ENCODE measurements at regions not wholly inside any gene's neighbourhood (a gene's known extent, or its start where the extent isn't known, plus 50 kb on each side); places are given as distances from the start of the nearest gene placed in this dataset.

DNA sequence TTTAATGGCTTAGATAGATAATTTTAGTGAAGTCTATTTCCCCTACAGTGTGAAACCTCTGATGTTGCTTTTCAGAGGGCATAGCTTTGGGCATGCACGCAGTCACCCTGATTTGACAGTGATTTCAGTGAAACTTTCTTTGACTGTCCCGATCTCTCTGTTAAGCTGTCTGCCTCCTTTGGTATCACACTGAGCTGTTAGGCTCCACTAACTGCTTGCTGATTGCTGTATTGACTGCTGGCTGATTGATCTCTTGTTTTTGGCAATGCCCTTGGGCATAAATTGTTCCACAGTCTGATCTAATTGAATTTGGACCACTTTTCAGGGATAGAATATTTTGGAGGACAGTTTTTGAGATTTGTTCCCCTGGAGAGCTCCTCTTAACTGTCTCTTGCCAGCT lies 68.5 kb upstream of the CCDC54 start:
- Histone ChIP-seq H3K18ac (ENCODE audit: low read length) (no peak overlapping the region), H3K14ac (ENCODE audit: low read length) (no peak overlapping the region), H2AFZ (ENCODE audit: insufficient read depth, low read length, poor library complexity) (no peak overlapping the region), H4K8ac (ENCODE audit: low read depth, low read length) (no peak overlapping the region), H3K79me2 (ENCODE audit: control insufficient read depth, insufficient read depth, low read length, poor library complexity) (no peaks in the 10 kb centered on the region), H3K27me3 (ENCODE audit: insufficient read depth, low read length) (no peaks in the 10 kb centered on the region), H3K4me1 (ENCODE audit: control insufficient read depth in 1 of 2, insufficient read depth in 2 of 2, low read length in 2 of 2) (no peaks in the 10 kb centered on the region), H3K4me3 (ENCODE audit: low read depth, low read length) (no peak overlapping the region), H2BK5ac (ENCODE audit: low read depth, low read length, poor library complexity) (no peak overlapping the region), H4K12ac (ENCODE audit: low read depth, low read length) (no peak overlapping the region), H3K23ac (ENCODE audit: low read length) (no peak overlapping the region), H3K9ac (ENCODE audit: low read length) (no peak overlapping the region), H4K91ac (ENCODE audit: low read depth, low read length) (no peak overlapping the region), H3K4me2 (ENCODE audit: low read length) (no peak overlapping the region), H3K4ac (ENCODE audit: low read depth, low read length) (no peak overlapping the region), H3K79me1 (ENCODE audit: low read length) (no peaks in the 10 kb centered on the region), H3K27ac (ENCODE audit: low read depth, low read length) (no peak overlapping the region), H2AK5ac (ENCODE audit: low read length) (no peak overlapping the region), H2BK120ac (ENCODE audit: insufficient read depth, low read length, poor library complexity) (no peak overlapping the region), H3K36me3 (ENCODE audit: control insufficient read depth in 1 of 2, insufficient read depth in 2 of 2, low read length in 2 of 2) (no peaks in the 10 kb centered on the region), H2BK12ac (ENCODE audit: low read length) (no peak overlapping the region), H3K9me3 (ENCODE audit: insufficient read depth, low read depth, low read length) (no peaks in the 10 kb centered on the region)
- DNase-seq, result no peak
- WGBS (ENCODE audit: extremely low coverage, insufficient coverage, insufficient read length), result no CpG with 5 or more reads among the region's 2 CpGs

DNA sequence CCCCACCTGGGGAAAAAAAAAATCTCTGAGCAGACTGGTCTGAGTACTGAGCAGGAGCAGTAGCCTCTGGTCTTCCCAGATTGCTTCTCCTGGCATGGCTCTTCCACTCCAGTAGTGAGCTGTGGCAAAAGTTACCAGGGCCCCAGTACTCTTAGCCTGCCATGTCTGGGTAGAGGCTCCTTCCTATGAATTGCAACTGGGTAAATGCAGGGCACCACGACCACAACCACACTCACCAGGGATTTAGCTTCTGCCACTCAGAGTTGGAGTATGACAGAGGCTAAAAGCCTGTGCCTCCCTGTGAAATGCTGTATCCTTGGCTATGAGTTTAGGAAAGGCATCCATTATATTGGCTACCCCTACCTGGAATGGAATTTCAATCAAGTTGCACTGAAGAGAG lies 67.9 kb upstream of the CCDC54 start:
- Histone ChIP-seq H3K79me2 (ENCODE audit: control insufficient read depth, insufficient read depth, low read length, poor library complexity) (no peaks in the 10 kb centered on the region), H3K79me1 (ENCODE audit: low read length) (no peaks in the 10 kb centered on the region), H3K27ac (ENCODE audit: low read depth, low read length) (no peak overlapping the region), H3K9me3 (ENCODE audit: insufficient read depth, low read depth, low read length) (no peaks in the 10 kb centered on the region), H2BK5ac (ENCODE audit: low read depth, low read length, poor library complexity) (no peak overlapping the region), H4K12ac (ENCODE audit: low read depth, low read length) (no peak overlapping the region), H4K91ac (ENCODE audit: low read depth, low read length) (no peak overlapping the region), H3K4me1 (ENCODE audit: control insufficient read depth in 1 of 2, insufficient read depth in 2 of 2, low read length in 2 of 2) (no peaks in the 10 kb centered on the region), H3K4me3 (ENCODE audit: low read depth, low read length) (no peak overlapping the region), H4K8ac (ENCODE audit: low read depth, low read length) (no peak overlapping the region), H3K4ac (ENCODE audit: low read depth, low read length) (no peak overlapping the region), H2AK5ac (ENCODE audit: low read length) (no peak overlapping the region), H3K18ac (ENCODE audit: low read length) (no peak overlapping the region), H3K4me2 (ENCODE audit: low read length) (no peak overlapping the region), H3K14ac (ENCODE audit: low read length) (no peak overlapping the region), H3K23ac (ENCODE audit: low read length) (no peak overlapping the region), H2BK12ac (ENCODE audit: low read length) (no peak overlapping the region), H3K9ac (ENCODE audit: low read length) (peak overlapping the region; percentile 34), H2BK120ac (ENCODE audit: insufficient read depth, low read length, poor library complexity) (no peak overlapping the region), H3K36me3 (ENCODE audit: control insufficient read depth in 1 of 2, insufficient read depth in 2 of 2, low read length in 2 of 2) (no peaks in the 10 kb centered on the region), H2AFZ (ENCODE audit: insufficient read depth, low read length, poor library complexity) (no peak overlapping the region), H3K27me3 (ENCODE audit: insufficient read depth, low read length) (no peaks in the 10 kb centered on the region)
- WGBS (ENCODE audit: extremely low coverage, insufficient coverage, insufficient read length), result no CpG with 5 or more reads among the region's 1 CpG
- no peak for DNase-seq

DNA sequence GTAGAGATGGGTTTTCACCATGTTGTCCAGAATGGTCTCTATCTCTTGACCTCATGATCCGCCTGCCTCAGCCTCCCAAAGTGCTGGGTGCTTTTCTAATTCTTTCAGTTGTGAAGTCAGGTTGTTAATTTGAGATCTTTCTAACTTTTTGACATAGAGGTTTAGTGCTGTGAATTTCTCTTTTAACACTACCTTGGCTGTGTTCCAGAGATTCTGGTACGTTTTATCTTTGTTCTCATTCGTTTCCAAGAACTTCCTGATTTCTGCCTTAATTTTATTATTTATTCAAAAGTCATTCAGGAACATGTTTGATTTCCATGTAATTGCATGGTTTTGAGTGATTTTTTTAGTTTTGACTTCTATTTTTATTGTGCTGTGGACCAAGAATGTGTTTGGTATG lies 63.5 kb upstream of the CCDC54 start:
- Histone ChIP-seq H3K14ac (ENCODE audit: low read length) (no peak overlapping the region), H2AFZ (ENCODE audit: insufficient read depth, low read length, poor library complexity) (no peak overlapping the region), H4K91ac (ENCODE audit: low read depth, low read length) (no peak overlapping the region), H3K4me2 (ENCODE audit: low read length) (no peak overlapping the region), H3K18ac (ENCODE audit: low read length) (no peak overlapping the region), H2AK5ac (ENCODE audit: low read length) (no peak overlapping the region), H3K4me3 (ENCODE audit: low read depth, low read length) (no peak overlapping the region), H3K9me3 (ENCODE audit: insufficient read depth, low read depth, low read length) (peaks cover 2% of the 10 kb centered on the region), H3K27me3 (ENCODE audit: insufficient read depth, low read length) (no peaks in the 10 kb centered on the region), H2BK120ac (ENCODE audit: insufficient read depth, low read length, poor library complexity) (no peak overlapping the region), H3K36me3 (ENCODE audit: control insufficient read depth in 1 of 2, insufficient read depth in 2 of 2, low read length in 2 of 2) (no peaks in the 10 kb centered on the region), H3K9ac (ENCODE audit: low read length) (no peak overlapping the region), H4K12ac (ENCODE audit: low read depth, low read length) (no peak overlapping the region), H3K23ac (ENCODE audit: low read length) (no peak overlapping the region), H3K79me2 (ENCODE audit: control insufficient read depth, insufficient read depth, low read length, poor library complexity) (no peaks in the 10 kb centered on the region), H3K27ac (ENCODE audit: low read depth, low read length) (no peak overlapping the region), H4K8ac (ENCODE audit: low read depth, low read length) (no peak overlapping the region), H3K4me1 (ENCODE audit: control insufficient read depth in 1 of 2, insufficient read depth in 2 of 2, low read length in 2 of 2) (no peaks in the 10 kb centered on the region), H2BK5ac (ENCODE audit: low read depth, low read length, poor library complexity) (no peak overlapping the region), H3K4ac (ENCODE audit: low read depth, low read length) (no peak overlapping the region), H3K79me1 (ENCODE audit: low read length) (no peaks in the 10 kb centered on the region), H2BK12ac (ENCODE audit: low read length) (no peak overlapping the region)
- no CpG with 5 or more reads among the region's 3 CpGs for WGBS (ENCODE audit: extremely low coverage, insufficient coverage, insufficient read length)
- DNase-seq, result no peak

DNA sequence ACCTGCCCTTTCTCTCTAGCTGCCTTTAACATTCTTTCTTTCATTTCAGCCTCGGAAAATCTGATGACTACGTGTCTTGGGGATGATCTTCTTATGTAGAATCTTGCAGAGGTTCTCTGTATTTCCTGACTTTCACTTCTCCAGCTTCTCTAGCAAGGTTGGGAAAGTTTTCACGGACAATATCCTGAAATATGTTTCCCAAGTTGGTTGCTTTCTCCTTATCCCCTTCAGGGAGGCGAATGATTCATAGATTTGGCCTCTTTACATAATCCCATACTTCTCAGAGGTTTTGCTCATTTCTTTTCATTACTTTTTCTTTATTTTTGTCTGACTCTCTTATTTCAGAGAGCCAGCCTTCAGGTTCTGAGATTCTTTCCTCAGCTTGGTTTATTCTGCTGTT lies 62.1 kb upstream of the CCDC54 start:
- no CpG with 5 or more reads among the region's 4 CpGs for WGBS (ENCODE audit: extremely low coverage, insufficient coverage, insufficient read length)
- Histone ChIP-seq H3K79me2 (ENCODE audit: control insufficient read depth, insufficient read depth, low read length, poor library complexity) (no peaks in the 10 kb centered on the region), H4K91ac (ENCODE audit: low read depth, low read length) (no peak overlapping the region), H3K4me1 (ENCODE audit: control insufficient read depth in 1 of 2, insufficient read depth in 2 of 2, low read length in 2 of 2) (no peaks in the 10 kb centered on the region), H3K9me3 (ENCODE audit: insufficient read depth, low read depth, low read length) (peaks cover 2% of the 10 kb centered on the region), H2BK120ac (ENCODE audit: insufficient read depth, low read length, poor library complexity) (no peak overlapping the region), H3K79me1 (ENCODE audit: low read length) (no peaks in the 10 kb centered on the region), H3K4me2 (ENCODE audit: low read length) (no peak overlapping the region), H4K8ac (ENCODE audit: low read depth, low read length) (no peak overlapping the region), H2AFZ (ENCODE audit: insufficient read depth, low read length, poor library complexity) (no peak overlapping the region), H4K12ac (ENCODE audit: low read depth, low read length) (no peak overlapping the region), H3K18ac (ENCODE audit: low read length) (no peak overlapping the region), H3K23ac (ENCODE audit: low read length) (no peak overlapping the region), H3K4ac (ENCODE audit: low read depth, low read length) (no peak overlapping the region), H2AK5ac (ENCODE audit: low read length) (no peak overlapping the region), H3K4me3 (ENCODE audit: low read depth, low read length) (no peak overlapping the region), H3K36me3 (ENCODE audit: control insufficient read depth in 1 of 2, insufficient read depth in 2 of 2, low read length in 2 of 2) (no peaks in the 10 kb centered on the region), H3K14ac (ENCODE audit: low read length) (no peak overlapping the region), H3K27me3 (ENCODE audit: insufficient read depth, low read length) (no peaks in the 10 kb centered on the region), H2BK12ac (ENCODE audit: low read length) (no peak overlapping the region), H3K27ac (ENCODE audit: low read depth, low read length) (no peak overlapping the region), H2BK5ac (ENCODE audit: low read depth, low read length, poor library complexity) (no peak overlapping the region), H3K9ac (ENCODE audit: low read length) (no peak overlapping the region)
- no peak for DNase-seq

All from trophoblast cell (in vitro differentiated cells and primary cell).